CD4-positive, alpha-beta T cell (primary cell): ENCODE measurements at regions not wholly inside any gene's neighbourhood (a gene's known extent, or its start where the extent isn't known, plus 50 kb on each side); places are given as distances from the start of the nearest gene placed in this dataset.

Experiments
- ATAC-seq: fragments of 200-7000 bp; cut with Tn5 transposase; one replicate; pipeline ENCODE4 v1.10.0; 2022; ENCODE audit warnings: mild to moderate bottlenecking; ENCODE audit not compliant: poor library complexity
- CTCF ChIA-PET: fragments of 350-600 bp; sonication (Branson Sonifier 250); formaldehyde crosslinking; loops from one replicate; lab custom pipeline; 2021; ENCODE audit warnings: antibody characterized with exemption, inconsistent platforms; lab: Charles Lee
- POLR2A ChIA-PET: fragments of 350-600 bp; sonication (Branson Sonifier 250); formaldehyde crosslinking; loops from one replicate; lab custom pipeline; 2021; ENCODE audit warnings: antibody characterized with exemption, inconsistent platforms; lab: Charles Lee
- DNase-seq, 14 experiments: peaks; one replicate each; pipeline ENCODE4 v3.0.0-alpha.2; 2013 to 2020; ENCODE audit warnings: mixed read lengths in 2 of 14
- H3K27ac ChIP-seq, 2 donors: one replicate each; pipeline versions ENCODE4 v1.5.1 to v1.7.0; 2013; ENCODE audit warnings: low read length in 2 of 2, low read depth in 1 of 2, mild to moderate bottlenecking in 1 of 2
- H3K27me3 ChIP-seq, 2 experiments: 1 replicate in 1 of 2; 2 replicates in 1 of 2; pipeline versions ENCODE4 v1.6.1 to v1.7.0; 2013; ENCODE audit warnings: low read length in 2 of 2, control low read depth in 1 of 2, mild to moderate bottlenecking in 1 of 2, moderate library complexity in 1 of 2; ENCODE audit not compliant: insufficient read depth in 2 of 2, control insufficient read depth in 1 of 2
- H3K36me3 ChIP-seq: one replicate; pipeline ENCODE4 v1.6.1; 2013; ENCODE audit warnings: low read length, control low read depth; ENCODE audit not compliant: insufficient read depth
- H3K4me1 ChIP-seq: one replicate; pipeline ENCODE4 v1.6.1; 2013; ENCODE audit warnings: low read length, control low read depth; ENCODE audit not compliant: insufficient read depth
- H3K4me3 ChIP-seq: one replicate; pipeline ENCODE4 v1.5.1; 2013; ENCODE audit warnings: mild to moderate bottlenecking, low read length, moderate library complexity
- H3K9me3 ChIP-seq, 2 experiments: 1 replicate in 1 of 2; 2 replicates in 1 of 2; pipeline versions ENCODE4 v1.6.1 to v1.7.0; 2013; ENCODE audit warnings: low read length in 2 of 2, mild to moderate bottlenecking in 2 of 2, control low read depth in 1 of 2, moderate library complexity in 1 of 2; ENCODE audit not compliant: control insufficient read depth in 1 of 2, insufficient read depth in 1 of 2
- H3K27ac Mint-ChIP-seq: one replicate; pipeline ENCODE4 v1.8.0; 2020; ENCODE audit warnings: mixed read lengths
- H3K27me3 Mint-ChIP-seq: one replicate; pipeline ENCODE4 v1.8.0; 2021; ENCODE audit warnings: mixed read lengths
- H3K36me3 Mint-ChIP-seq: one replicate; pipeline ENCODE4 v1.8.0; 2021; ENCODE audit warnings: low read depth, mixed read lengths
- H3K4me1 Mint-ChIP-seq: one replicate; pipeline ENCODE4 v1.8.0; 2021; ENCODE audit warnings: low read depth, mixed read lengths
- H3K4me3 Mint-ChIP-seq: one replicate; pipeline ENCODE4 v1.8.0; 2020; ENCODE audit warnings: mild to moderate bottlenecking, mixed read lengths
- H3K9me3 Mint-ChIP-seq: one replicate; pipeline ENCODE4 v1.8.0; 2020; ENCODE audit warnings: mixed read lengths
- CTCF ChIP-seq: fragments of 200-600 bp; IDR thresholded peaks from one replicate; pipeline ENCODE4 v1.8.0; 2022; ENCODE audit warnings: antibody characterized with exemption, mild to moderate bottlenecking
- intact Hi-C, 2 experiments: fragments of 100-400 bp; cut with DNase I in 1 of 2; cut with micrococcal nuclease in 1 of 2; formaldehyde crosslinking; loops; one replicate each; pipeline versions ENCODE4 v1.15.1 to v1.9.0; 2023 to 2025; cut with DNase I, micrococcal nuclease

GRCh38 chr2:71872466-71873051 lies 275.1 kb downstream of the CYP26B1 start:
- Histone ChIP-seq H3K9me3 (no peaks in the 10 kb centered on the region), H3K27me3 (no peaks in the 10 kb centered on the region), H3K4me3 (no peak overlapping the region), H3K36me3 (no peaks in the 10 kb centered on the region), H3K27ac (no peak overlapping the region), H3K4me1 (no peaks in the 10 kb centered on the region)
- H3K27me3 Mint-ChIP-seq, result peaks cover 27% of the 10 kb centered on the region
- intact Hi-C loops, result no loop called here
- TF ChIP-seq CTCF, result no peak
- ChIA-PET POLR2A (no interaction called here), CTCF (no interaction called here)
- ATAC-seq (no peak), DNase-seq (no peak)
- H3K36me3 Mint-ChIP-seq, result no peaks in the 10 kb centered on the region
- H3K9me3 Mint-ChIP-seq, result no peaks in the 10 kb centered on the region
- no peak overlapping the region for H3K27ac Mint-ChIP-seq
- H3K4me3 Mint-ChIP-seq, result no peak overlapping the region
- H3K4me1 Mint-ChIP-seq, result no peaks in the 10 kb centered on the region

- no peak overlapping the region for H3K4me3 ChIP-seq
- intact Hi-C loops, result no loop called here
- TF ChIP-seq CTCF, result no peak
- H3K27ac ChIP-seq, result no peak overlapping the region
- no peak overlapping the region for H3K4me3 Mint-ChIP-seq
- no peaks in the 10 kb centered on the region for H3K9me3 Mint-ChIP-seq
- DNase-seq, result no peak
- no peaks in the 10 kb centered on the region for H3K27me3 Mint-ChIP-seq
- H3K36me3 ChIP-seq, result no peaks in the 10 kb centered on the region
- no peaks in the 10 kb centered on the region for H3K9me3 ChIP-seq
- no peaks in the 10 kb centered on the region for H3K36me3 Mint-ChIP-seq
- H3K4me1 ChIP-seq, result no peaks in the 10 kb centered on the region
- H3K27me3 ChIP-seq, result peaks cover 0 to 2% of the 10 kb centered on the region in 2 experiments
- CTCF ChIA-PET, result no interaction called here
- POLR2A ChIA-PET, result no interaction called here
- no peak overlapping the region for H3K27ac Mint-ChIP-seq
- no peak for ATAC-seq
- no peaks in the 10 kb centered on the region for H3K4me1 Mint-ChIP-seq
These were observed 282.2 kb downstream of the CYP26B1 start for GRCh38 chr2:71865391-71865965.

GRCh38 chr2:71864085-71864484 lies 283.6 kb downstream of the CYP26B1 start:
- Mint-ChIP-seq H3K4me3 (no peak overlapping the region), H3K36me3 (no peaks in the 10 kb centered on the region), H3K9me3 (no peaks in the 10 kb centered on the region), H3K27ac (no peak overlapping the region), H3K27me3 (no peaks in the 10 kb centered on the region), H3K4me1 (no peaks in the 10 kb centered on the region)
- no peak overlapping the region for H3K27ac ChIP-seq
- no peak for TF ChIP-seq CTCF
- H3K4me3 ChIP-seq, result no peak overlapping the region
- CTCF ChIA-PET, result no interaction called here
- H3K36me3 ChIP-seq, result no peaks in the 10 kb centered on the region
- POLR2A ChIA-PET, result no interaction called here
- ATAC-seq (no peak), DNase-seq (no peak)
- H3K27me3 ChIP-seq, result peaks cover 0 to 2% of the 10 kb centered on the region in 2 experiments
- H3K9me3 ChIP-seq, result no peaks in the 10 kb centered on the region
- no peaks in the 10 kb centered on the region for H3K4me1 ChIP-seq
- intact Hi-C loops, result no loop called here
